ENCODE measurements at regions not wholly inside any gene's neighbourhood (a gene's known extent, or its start where the extent isn't known, plus 50 kb on each side); places are given as distances from the start of the nearest gene placed in this dataset.
"Not testable (repeated sequence)": the region's sequence is repeated elsewhere in the genome, so short reads cannot be mapped to it uniquely, and the experiment has no call there.

DNA sequence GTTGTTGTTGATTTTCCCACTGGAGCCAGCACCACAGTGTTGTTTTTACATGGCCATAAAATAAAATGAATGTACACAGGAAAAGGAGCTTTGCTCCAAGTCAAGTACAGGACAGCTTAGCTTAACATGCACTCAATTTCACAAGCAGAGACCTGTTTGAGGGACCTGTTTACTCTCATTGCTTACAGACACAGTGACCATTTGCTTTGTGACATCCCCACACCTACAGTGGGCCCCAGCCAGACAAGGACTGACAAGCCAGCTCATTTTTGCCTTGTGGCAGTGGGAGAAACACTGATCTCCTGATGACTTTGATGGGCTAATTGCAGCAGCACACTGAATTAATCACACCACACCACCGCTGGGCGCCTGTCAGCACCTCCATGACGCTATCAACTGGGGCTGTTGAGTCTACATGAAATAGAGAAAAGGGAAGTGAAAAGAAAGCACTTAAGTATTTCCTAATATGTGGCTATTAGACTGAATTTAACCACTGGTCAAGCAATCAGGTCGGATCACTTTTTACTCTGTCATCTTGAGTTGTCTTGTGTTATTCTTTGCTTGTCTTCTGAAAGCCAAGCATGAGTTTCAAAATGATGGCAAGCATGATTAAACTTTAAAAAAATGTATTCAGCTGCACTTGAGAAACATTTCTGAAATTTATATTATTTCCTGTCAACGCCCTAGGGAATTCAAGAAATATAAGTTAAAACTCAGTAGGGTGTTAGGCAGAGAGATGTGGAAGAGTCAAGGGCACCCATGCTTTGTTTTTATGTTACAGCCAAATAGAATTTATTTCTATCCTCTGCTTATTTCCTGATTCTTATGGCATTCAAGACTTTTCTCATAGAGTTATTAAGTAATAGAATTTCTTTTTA, 557.7 kb downstream of the RAB28 start:
- DNase-seq: no peak

DNA sequence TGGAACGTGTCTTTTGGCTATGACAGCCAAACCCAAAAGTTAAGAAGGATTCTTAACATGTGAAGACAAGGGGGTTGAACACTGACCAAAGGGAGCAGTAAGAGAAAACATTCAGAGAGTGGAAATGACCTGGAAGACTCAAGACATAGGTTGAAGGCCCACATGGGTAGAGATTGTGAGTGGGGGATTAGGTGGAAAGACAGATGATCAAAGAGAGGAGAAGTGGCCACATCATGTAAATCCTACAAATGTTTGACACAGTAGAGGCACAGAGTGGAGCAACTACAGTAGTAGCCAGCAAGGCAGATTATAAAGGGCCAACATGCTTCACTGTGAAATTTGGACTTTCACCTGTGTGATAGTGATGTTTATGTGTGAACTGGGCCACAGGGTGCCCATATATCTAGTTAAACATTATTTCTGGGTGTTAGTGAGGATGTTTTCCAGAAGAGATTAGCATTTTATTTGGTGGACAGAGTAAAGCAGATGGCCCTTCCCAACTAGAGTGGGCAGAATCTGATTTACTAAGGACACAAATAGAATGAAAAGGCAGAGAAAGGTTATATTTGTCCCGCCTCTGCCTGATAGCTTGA, 559.3 kb downstream of the RAB28 start:
- DNase-seq: no peak

DNA sequence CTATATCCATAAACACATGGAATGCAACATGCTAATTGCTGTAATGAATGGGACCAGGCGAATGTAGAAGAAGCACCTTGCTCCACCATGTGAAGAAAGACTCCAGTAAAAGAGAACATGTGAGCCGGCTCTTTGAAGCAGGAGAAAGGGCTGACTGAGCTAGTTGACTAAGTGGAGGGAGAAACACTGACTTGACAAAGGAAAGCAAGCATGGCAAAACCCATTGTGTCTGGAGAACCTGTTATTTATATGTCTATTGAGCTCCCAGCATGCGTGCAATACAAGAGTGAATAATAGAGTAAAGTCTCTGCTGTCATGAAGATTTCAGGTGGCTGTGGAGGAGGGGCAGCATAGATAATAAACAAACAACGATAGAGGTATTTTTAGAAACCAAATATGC, 559.9 kb downstream of the RAB28 start:
- no peak for DNase-seq

DNA sequence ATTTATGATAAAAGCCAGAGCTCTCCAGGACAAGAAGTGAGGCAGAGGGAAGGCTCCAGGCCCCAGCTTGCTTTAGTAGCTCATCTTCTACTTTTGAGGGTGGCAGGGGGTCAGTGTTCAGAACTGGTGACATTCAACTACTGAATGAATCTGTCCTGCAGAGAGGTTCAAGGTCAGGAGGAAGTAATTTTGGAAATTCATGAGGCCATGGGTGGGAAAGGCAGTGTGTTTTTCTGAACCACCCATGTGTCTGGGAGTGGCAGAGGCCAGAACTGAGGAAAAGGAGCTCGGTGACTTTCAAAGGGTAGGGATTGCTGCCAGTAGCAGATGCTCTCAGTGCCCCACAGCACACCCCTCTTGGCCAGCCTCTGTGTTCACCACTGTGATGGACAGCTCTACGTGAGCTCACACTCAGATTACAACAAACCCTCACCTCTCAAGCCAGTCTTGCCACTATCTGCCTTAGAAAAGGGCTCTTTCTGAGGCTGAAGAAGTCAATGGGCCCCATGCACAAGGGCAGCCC, 571.2 kb downstream of the RAB28 start:
- no peak for DNase-seq

DNA sequence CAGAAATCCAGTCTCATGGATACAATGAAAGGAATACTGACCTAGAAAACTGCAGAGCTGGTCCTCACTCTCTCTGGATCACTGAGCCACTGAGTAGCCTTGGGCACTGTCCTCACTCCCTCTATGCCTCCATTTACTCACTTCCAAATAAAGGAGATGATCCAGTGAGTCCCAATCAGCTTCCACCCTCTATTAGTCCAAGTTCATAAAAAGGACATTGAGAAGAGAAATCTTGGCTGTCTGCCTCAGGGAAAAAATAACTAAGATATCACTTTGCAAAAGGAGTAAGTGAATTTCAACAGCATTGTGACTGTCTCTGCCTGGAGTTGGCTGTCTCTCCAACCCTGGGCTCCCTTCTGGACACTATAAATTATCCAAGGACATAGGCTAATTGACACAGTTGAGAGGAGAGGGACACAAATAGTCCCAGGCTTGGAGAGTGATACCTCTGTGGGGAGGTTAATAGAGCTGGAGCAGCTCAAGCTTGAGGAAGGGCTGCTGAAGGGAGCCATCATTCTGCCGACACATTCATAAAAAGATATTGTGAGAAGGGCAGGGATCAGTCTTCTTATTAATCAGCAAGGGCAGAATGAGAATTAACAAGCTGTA, 572.3 kb downstream of the RAB28 start:
- no peak for DNase-seq

DNA sequence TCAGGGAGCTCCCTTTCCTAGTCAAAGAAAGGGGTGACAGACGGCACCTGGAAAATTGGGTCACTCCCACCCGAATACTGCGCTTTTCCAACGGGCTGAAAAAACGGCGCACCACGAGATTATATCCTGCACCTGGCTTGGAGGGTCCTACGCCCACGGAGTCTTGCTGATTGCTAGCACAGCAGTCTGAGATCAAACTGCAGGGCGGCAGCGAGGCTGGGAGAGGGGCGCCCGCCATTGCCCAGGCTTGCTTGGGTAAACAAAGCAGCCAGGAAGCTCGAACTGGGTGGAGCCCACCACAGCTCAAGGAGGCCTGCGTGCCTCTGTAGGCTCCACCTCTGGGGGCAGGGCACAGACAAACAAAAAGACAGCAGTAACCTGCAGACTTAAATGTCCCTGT, 580.5 kb downstream of the RAB28 start:
- not testable (repeated sequence) for DNase-seq

DNA sequence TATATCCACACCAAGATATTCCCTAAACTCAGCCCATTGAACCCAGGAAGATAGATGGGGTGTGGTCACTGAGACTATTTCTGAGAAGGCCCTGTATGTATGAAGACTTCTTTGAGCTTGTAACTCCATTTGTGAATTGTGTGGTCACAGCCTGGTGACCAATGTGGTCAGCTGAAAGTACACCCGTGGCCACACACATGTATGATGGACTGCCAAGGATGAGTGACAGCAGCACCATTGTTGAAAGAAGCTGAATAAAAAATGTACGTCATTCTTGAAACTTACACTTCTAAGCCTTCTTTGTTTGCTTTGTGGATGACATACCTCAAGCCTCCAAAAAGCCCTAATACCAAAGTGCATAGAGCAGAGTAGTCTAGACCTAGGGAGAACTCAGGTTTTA, 581.4 kb downstream of the RAB28 start:
- DNase-seq: no peak

DNA sequence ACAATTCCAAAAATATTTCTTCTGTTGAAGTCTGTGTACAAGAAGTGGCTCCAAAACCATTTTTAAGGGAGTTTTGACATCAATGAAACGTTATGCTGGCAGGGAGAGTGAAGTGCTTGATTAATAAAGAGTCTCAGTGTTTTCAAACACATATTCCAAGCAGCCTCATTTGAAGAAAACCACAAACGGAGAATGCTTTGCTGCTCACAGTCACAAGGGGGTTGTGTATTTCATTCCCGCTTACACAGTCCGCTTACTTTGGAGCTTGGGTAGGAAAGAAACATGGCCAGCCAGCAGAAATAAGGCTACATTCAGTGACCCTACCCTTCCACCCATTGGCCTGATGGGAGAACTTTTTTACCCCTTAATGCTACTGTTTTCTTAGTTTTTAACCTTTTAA, 586.2 kb downstream of the RAB28 start:
- DNase-seq: no peak

DNA sequence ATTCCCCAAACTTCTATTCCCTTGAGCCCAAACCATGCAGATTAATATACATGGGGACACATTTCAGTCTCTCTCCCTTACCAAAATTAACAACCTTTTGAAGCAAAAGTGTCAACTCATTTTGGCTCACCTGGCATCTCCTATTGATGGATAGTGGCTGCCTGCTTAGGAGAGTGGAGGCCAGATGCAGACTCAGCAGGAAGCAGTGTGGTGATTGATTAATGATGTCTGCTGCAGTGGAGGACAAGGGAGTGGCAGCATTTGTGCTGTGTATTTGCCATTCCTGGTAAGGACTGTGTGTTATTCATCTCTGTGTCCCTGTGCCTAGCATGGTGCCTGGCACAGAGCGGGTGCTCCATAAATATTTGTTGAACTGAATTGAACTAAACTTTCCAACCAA, 590.1 kb downstream of the RAB28 start:
- DNase-seq: no peak

DNA sequence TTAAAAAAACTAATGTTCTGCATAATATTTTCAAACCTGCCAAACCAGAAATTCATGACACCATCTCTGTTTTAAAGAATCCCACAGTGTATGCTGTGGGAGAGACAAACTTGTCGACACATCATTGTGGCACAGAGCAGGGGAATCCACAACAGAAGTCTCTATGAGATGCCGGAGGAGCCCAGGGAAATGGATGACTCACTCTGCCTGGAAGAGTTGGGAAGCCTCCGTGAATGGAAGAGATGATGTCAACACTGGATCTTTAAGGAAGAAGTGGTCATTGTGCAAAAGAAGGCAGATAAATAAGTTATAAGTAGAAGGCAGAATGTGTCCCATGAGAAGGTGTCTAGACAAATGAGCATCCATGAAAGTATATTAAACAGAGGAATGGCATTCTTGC, 595.1 kb downstream of the RAB28 start:
- no peak for DNase-seq

DNA sequence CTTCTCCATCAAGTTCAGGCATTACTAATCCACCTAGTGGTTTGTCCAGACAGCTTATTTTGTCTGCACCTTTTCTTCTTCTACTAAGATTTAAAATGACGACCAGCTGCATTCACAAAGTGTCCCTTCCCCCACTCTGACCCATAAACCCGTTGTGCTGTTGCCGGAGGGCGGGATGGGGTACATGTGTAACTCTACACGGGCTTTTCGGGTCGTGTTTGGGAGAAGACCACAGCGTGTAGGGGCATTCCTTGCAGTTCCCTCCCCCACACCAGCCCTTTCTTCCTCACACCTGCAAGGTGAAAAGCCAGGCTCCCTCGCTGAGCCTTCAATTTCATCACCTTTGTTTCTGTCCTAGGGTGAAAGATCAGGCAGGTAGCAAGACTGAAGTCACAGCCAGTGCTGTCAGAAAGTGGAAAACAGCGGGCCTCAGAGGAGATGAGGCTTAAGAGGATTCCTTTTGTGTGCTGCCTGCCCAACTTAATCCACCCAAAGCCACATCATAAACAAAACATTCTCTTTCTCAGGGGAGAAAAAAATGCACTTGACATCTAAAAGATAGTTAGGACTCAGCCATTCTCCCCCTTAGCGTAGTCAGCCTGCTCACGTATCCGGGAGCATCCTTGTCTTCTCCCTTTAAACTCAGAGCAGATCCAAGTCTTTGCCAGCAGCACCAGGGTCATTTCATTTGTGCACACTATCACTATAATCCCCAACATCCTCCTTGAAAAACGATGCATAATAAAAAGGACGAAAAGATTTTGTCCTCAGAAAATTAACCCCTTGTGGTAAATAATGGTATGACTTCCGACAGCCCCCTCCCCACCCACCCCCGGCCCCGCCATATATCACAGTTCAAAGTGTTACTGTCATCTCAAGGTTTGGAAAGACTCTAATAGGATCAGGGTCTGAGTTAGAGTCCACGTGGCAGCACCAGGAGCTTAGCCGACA, 599.0 kb downstream of the RAB28 start:
- DNase-seq: no peak

DNA sequence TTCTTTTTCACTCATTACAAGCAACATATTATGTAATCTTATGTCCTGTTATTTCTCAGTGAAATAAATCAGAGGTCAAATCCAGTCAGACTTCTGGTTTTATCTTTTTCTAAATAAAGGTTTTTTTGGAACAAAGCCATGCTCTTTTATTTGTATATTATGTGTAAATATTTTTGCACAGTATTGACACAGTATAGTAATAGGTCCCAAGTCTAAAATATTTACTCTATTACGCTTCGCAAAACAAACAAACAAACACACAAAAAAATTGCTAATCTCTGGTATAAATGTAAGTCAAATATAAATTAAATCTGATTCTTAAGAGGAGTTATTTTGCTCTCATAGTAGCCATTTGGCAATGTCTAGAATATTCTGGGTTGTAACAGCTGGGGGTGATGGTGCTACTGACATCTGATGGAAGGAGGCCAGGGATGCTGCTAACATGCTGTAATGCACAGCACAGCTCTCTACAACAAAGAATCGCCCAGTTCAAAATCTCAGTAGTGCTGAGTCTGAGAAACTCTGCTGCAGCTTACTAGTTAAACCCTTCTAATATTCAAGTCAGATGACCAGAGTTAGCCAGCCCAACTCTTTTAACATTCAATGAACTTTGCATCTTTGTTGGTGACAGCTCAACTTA, 602.1 kb downstream of the RAB28 start:
- no peak for DNase-seq

DNA sequence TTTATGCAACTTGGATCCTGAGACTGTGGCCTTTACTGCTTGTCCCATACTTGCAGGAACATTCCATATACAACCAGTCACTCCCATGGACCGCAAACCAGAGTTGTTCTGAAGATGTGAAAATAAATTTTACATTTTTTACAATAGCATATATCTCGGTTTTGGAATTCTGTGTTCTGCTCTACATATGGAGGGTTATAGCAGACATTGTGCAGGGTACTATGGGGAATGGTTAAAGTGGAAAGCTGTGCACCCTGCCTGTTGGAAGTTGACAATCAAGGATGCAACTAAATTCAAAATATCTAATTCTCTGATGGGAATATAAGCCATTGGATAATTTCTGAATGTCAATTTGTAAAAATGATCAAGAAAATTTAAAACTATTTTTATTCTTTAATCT, 603.3 kb downstream of the RAB28 start:
- DNase-seq: no peak

DNA sequence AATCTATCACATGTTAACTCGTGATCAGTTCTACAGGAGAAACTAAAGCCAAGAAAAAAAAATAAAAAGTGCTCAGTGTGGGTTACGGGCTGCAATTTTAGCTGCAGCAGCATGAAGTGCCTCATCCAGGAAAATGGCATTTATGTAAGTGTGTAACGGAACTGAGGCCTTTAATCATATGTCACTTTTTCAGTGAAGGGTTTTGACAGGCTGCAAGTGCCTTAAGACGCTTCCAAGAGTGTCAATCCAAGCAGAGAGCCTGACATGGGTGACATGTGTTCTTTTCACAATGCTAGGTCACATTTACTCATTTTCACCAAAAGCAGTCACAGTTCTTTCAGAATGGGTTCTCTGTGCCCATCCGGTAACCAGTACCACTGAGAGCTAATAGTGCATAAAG, 604.6 kb downstream of the RAB28 start:
- no peak for DNase-seq

DNA sequence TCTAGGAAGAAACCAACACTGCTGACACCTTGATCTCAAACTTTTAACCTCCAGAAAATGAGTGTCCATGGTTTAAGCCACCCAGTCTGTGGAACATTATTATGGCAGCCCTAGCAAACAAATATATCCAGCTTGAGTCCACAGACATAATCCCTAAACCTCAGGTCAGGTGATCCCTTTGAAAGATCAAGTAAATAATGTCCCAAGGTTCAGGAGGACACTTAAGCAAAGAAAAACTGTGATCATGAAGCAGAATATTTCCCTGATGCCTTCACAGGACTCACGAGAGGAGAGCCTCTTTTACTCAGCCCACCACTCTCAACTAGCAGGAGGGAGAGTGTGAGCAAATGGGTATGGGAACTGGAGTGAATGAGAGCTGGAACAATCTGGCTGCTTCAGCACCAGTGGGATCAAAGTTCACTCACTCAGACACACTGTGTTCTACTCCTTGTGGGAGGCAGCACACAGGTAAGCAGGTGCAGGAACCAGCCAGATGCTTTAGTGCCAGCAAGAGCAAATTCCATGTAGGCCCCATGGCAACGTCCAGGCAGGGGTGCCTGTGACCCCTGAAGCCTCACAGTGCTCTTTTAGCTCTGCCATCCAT, 608.4 kb downstream of the RAB28 start:
- DNase-seq: no peak

DNA sequence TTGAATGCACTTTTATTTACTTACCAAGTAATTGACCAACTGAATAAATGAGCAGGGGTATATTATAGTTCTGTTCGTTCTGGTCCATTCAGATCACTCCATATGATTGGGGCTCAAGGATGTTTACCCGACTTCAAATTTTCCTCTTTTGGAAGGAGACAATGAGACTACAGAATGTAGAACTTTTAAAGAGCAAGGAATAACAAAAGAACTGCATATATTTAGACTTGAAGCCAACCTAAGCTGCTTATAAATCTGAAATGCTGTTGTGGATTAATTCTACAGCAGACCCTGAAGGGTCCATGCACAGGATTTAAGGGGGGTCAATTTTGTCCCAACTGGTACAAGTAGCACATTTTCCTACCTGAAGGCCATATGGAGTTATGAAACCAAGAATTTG, 610.8 kb downstream of the RAB28 start:
- no peak for DNase-seq

DNA sequence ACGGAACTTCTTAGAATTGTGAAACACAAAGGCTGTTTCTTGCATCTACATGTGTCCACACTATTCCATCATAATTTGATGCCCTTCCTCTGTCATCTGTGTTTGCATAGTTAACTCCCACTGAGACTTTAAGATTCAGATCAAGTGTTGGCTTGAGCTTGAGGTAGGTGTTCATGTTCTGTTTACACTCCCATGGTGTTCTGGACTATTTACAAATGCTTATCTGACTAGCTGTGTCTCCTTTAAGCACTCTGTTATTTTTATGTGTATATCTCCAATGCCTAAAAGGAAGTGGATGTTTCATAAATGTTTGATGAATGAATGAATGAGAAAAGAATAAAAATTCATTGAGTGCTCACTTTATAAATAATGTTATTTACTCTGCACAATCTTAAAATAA, 622.7 kb downstream of the RAB28 start:
- no peak for DNase-seq

DNA sequence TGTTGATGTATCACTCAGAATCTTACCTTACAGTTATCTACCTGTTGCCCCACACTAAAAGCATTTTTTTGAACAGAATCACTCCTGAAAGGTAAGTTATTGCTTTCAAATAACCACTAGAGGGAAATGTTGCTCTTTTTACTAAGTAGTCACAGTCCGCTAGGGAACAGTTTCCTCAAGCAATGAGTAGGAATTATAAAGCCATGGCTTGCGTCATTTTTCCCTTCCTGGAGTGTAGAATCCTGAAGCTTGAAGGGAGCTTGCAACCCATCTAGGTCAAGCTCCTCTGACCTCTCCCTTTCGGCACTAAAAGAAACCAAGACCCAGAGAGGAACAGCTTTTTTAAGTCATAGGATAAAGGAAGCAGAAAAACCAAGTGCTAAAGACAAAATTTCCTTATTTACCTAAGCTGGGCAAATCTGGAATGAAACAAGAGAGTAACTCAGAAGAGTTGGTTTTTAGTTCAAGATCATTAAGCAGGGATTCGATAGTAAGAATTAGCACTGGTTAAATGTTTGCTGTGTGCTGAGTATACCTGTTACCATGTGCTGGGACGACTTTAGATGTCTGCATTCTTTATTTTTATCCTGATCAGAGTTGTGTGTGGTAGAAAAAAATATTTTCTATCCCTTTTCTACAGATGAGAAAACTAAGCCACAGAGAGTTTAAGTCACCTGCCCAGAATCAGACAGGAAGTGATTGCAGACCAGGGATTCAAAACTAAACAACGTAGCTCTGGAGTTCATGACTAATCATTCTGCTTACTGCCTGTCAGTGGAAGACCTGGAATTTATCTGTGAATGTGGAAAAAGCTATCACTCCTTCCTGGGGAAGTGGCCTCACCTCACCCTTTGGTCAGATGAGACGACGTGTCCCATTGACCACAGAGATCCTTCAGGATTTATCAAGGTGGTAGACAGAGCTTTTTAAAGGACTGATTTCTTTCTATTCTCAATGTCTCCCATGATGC, 631.5 kb downstream of the RAB28 start:
- DNase-seq: peak; percentile 2 to 7

DNA sequence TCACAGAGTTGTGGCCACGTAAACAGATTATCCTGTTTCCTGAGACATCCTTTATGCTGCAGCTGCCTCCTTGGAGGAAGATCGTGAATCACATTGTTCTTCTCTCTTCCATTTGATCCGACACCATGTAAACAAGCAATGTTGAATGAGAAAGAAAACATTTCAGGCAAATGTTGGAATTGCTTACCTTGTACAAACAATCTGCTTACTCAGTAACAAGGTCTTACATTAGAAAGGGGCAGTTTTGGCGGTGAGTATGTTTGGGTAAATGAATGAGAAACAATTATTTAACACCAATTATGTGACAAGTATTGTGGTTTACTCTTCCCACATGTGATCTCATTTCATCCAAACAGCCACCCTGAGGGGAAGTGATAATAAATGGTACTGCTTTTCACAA, 637.8 kb downstream of the RAB28 start:
- no peak for DNase-seq

DNA sequence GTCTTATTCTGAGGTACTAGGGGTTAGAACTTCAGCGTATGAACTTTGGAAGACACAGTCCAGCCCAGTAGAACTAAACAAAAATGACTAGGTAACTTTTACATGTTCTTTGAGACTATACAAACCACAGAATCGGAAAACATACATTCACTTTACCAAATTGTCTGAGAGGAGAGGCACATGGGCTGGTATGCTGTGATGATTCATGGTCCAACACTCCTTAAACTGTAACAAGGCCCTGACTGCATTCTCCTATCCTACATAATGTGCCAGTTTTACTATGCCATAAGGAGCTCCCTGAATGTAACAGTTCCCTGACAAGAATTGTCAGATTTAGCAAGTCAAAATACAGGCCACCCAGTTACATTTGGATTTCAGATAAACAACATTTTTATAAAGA, 640.0 kb downstream of the RAB28 start:
- no peak for DNase-seq

Data from inflammatory macrophage (primary cell).